ENCODE measurements at regions not wholly inside any gene's neighbourhood (a gene's known extent, or its start where the extent isn't known, plus 50 kb on each side); places are given as distances from the start of the nearest gene placed in this dataset.

DNA sequence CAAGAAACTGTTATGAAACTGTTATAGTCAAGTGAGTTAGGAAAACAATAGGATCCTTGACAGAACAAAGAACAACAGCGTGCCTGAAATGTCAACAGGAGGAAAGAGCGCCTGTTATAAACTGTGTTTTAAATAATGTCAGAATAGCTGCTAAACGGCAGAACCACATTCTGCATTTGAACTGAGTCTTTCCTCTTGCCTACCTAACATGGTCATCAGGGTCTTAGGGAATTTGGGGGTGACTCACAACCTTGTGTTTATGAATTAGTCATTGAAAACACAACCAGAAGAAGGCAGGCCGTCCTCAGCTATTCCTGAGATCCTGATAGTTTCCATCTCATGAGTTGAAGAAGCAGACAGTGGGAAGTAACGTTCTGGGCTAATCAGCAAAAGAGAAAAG lies 222.0 kb upstream of the FN1 start:
- no peaks in the 10 kb centered on the region for H3K27me3 ChIP-seq (replicated peaks in 1 of 2; ENCODE audit: control insufficient read depth in 2 of 2, extremely low read depth in 1 of 2, insufficient read depth in 2 of 2, low read length in 1 of 2)
- no peaks in the 10 kb centered on the region for H3K36me3 ChIP-seq (ENCODE audit: control insufficient read depth in 2 of 2, extremely low read depth in 1 of 2, insufficient read depth in 1 of 2, low read length in 1 of 2)
- H3K36me3 Mint-ChIP-seq, result no peaks in the 10 kb centered on the region
- CTCF ChIA-PET, result no interaction called here
- H3K4me1 ChIP-seq (ENCODE audit: control insufficient read depth in 1 of 2, extremely low read depth in 1 of 2, insufficient read depth in 2 of 2, low read length in 2 of 2), result no peaks in the 10 kb centered on the region
- H3K4me1 Mint-ChIP-seq, result no peaks in the 10 kb centered on the region
- no peak overlapping the region for H3K27ac Mint-ChIP-seq
- no peaks in the 10 kb centered on the region for H3K27me3 Mint-ChIP-seq
- no peak overlapping the region for H3K4me3 Mint-ChIP-seq
- 89% methylated on average over 3 of the region's 5 CpGs for WGBS (ENCODE audit: insufficient coverage)
- no peak overlapping the region for H3K27ac ChIP-seq (ENCODE audit: low read length)
- no peak for DNase-seq
- H3K9me3 ChIP-seq, result no peaks in the 10 kb centered on the region
- POLR2A ChIA-PET, result no interaction called here
- H3K9me3 Mint-ChIP-seq, result no peaks in the 10 kb centered on the region
- H3K4me3 ChIP-seq (ENCODE audit: control insufficient read depth in 1 of 2, extremely low read depth in 1 of 2, low read length in 1 of 2), result no peak overlapping the region
- no peak for ATAC-seq (replicated peaks in 1 of 4)

DNA sequence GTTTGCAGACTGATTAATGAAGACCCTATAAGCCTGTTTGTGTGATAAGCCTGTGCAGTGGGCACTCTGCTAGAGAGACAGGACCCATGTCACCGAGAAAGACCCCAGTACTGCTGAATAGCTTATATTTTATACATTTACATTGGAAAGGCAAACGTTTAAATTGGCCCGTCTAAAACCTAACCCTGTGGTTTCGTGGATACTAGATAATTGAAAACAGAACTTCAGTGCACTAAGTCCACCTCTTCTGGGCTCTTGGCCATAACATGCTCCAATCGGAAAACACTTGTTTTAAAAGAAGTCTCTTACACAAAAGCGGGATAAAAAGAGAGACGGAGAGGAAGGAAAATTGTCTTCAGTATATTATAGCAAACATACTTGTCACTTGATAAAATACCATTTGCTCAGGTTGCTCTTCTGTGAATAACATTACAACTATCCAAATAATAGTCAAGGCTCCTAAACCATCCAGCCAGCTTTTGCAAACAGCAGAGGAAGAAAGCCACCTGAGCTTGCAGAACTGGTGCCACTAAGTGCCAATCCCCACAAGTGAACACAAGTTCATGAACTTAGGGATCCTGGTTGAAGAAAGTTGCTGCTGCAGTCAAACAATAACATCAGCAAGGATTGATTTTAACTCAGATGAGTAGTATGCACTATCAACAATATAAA lies 218.4 kb upstream of the FN1 start:
- Mint-ChIP-seq H3K27me3 (peaks cover 0 to 11% of the 10 kb centered on the region in 2 donors), H3K4me3 (no peak overlapping the region), H3K27ac (no peak overlapping the region), H3K4me1 (no peaks in the 10 kb centered on the region), H3K9me3 (peaks cover 0 to 3% (median 0%) of the 10 kb centered on the region in 3 donors), H3K36me3 (no peaks in the 10 kb centered on the region)
- Histone ChIP-seq H3K36me3 (ENCODE audit: control insufficient read depth in 2 of 2, extremely low read depth in 1 of 2, insufficient read depth in 1 of 2, low read length in 1 of 2) (no peaks in the 10 kb centered on the region), H3K4me1 (ENCODE audit: control insufficient read depth in 1 of 2, extremely low read depth in 1 of 2, insufficient read depth in 2 of 2, low read length in 2 of 2) (no peaks in the 10 kb centered on the region), H3K4me3 (ENCODE audit: control insufficient read depth in 1 of 2, extremely low read depth in 1 of 2, low read length in 1 of 2) (no peak overlapping the region), H3K27me3 (replicated peaks in 1 of 2; ENCODE audit: control insufficient read depth in 2 of 2, extremely low read depth in 1 of 2, insufficient read depth in 2 of 2, low read length in 1 of 2) (no peaks in the 10 kb centered on the region), H3K9me3 (no peaks in the 10 kb centered on the region), H3K27ac (ENCODE audit: low read length) (no peak overlapping the region)
- WGBS (ENCODE audit: insufficient coverage), result 100% methylated on average over 1 of the region's 7 CpGs
- ATAC-seq (replicated peaks in 1 of 4) (no peak), DNase-seq (no peak)
- CTCF ChIA-PET, result no interaction called here
- POLR2A ChIA-PET, result interaction anchor here in 1 of 2 donors (0.7 kb wide), 2 partner anchors 11 to 31 kb away, joined by 5 to 6 read pairs; no protein-coding TSS in a partner anchor

- DNase-seq, result no peak
- Mint-ChIP-seq H3K9me3 (peaks cover 0 to 3% (median 0%) of the 10 kb centered on the region in 3 donors), H3K36me3 (no peaks in the 10 kb centered on the region), H3K4me1 (no peaks in the 10 kb centered on the region), H3K4me3 (no peak overlapping the region), H3K27ac (no peak overlapping the region), H3K27me3 (peaks cover 0 to 11% of the 10 kb centered on the region in 2 donors)
- Histone ChIP-seq H3K9me3 (no peaks in the 10 kb centered on the region), H3K36me3 (ENCODE audit: control insufficient read depth in 2 of 2, extremely low read depth in 1 of 2, insufficient read depth in 1 of 2, low read length in 1 of 2) (no peaks in the 10 kb centered on the region), H3K4me3 (ENCODE audit: control insufficient read depth in 1 of 2, extremely low read depth in 1 of 2, low read length in 1 of 2) (no peak overlapping the region), H3K27ac (ENCODE audit: low read length) (no peak overlapping the region), H3K27me3 (replicated peaks in 1 of 2; ENCODE audit: control insufficient read depth in 2 of 2, extremely low read depth in 1 of 2, insufficient read depth in 2 of 2, low read length in 1 of 2) (no peaks in the 10 kb centered on the region), H3K4me1 (ENCODE audit: control insufficient read depth in 1 of 2, extremely low read depth in 1 of 2, insufficient read depth in 2 of 2, low read length in 2 of 2) (no peaks in the 10 kb centered on the region)
- no peak for ATAC-seq (replicated peaks in 1 of 4)
- CTCF ChIA-PET, result no interaction called here
- WGBS (ENCODE audit: insufficient coverage), result 77% methylated on average over 3 of the region's 4 CpGs
- POLR2A ChIA-PET, result no interaction called here
These were observed 217.6 kb upstream of the FN1 start for GRCh38 chr2:215653344-215654030.

GRCh38 chr2:215652388-215652787 lies 216.5 kb upstream of the FN1 start:
- CTCF ChIA-PET, result interaction anchor here in 1 of 2 donors (0.5 kb wide), 1 partner anchor 520 kb away, joined by 10 read pairs; no protein-coding TSS in a partner anchor
- Histone ChIP-seq H3K27ac (ENCODE audit: low read length) (no peak overlapping the region), H3K4me1 (ENCODE audit: control insufficient read depth in 1 of 2, extremely low read depth in 1 of 2, insufficient read depth in 2 of 2, low read length in 2 of 2) (no peaks in the 10 kb centered on the region), H3K27me3 (replicated peaks in 1 of 2; ENCODE audit: control insufficient read depth in 2 of 2, extremely low read depth in 1 of 2, insufficient read depth in 2 of 2, low read length in 1 of 2) (no peaks in the 10 kb centered on the region), H3K36me3 (ENCODE audit: control insufficient read depth in 2 of 2, extremely low read depth in 1 of 2, insufficient read depth in 1 of 2, low read length in 1 of 2) (no peaks in the 10 kb centered on the region), H3K4me3 (ENCODE audit: control insufficient read depth in 1 of 2, extremely low read depth in 1 of 2, low read length in 1 of 2) (no peak overlapping the region), H3K9me3 (no peaks in the 10 kb centered on the region)
- no peak for ATAC-seq (replicated peaks in 1 of 4)
- Mint-ChIP-seq H3K4me3 (no peak overlapping the region), H3K27ac (no peak overlapping the region), H3K36me3 (no peaks in the 10 kb centered on the region), H3K27me3 (peaks cover 0 to 11% of the 10 kb centered on the region in 2 donors), H3K4me1 (no peaks in the 10 kb centered on the region), H3K9me3 (peaks cover 0 to 3% (median 0%) of the 10 kb centered on the region in 3 donors)
- WGBS (ENCODE audit: insufficient coverage), result no CpG with 5 or more reads among the region's 2 CpGs
- POLR2A ChIA-PET, result no interaction called here
- no peak for DNase-seq

DNA sequence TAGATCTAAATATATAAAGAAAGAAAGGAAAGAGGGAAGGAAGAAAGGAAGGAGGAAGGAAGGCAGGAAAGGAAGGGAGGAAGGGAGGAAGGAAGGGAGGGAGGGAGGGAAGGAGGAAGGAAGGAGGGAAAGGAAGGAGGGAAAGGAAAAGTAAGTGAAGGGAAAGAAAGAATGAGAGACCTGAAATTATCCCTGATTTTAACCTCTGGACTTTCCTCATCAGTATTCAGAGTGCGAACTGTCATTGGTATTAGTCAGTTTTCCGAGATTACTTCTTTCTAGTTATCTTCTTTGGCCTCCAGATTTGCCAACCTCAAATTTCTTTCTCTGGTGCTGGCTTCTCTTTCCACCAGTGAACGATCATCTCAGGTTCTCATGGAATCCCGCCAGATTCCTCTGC lies 215.5 kb upstream of the FN1 start:
- Mint-ChIP-seq H3K27me3 (peaks cover 0 to 11% of the 10 kb centered on the region in 2 donors), H3K27ac (no peak overlapping the region), H3K4me1 (no peaks in the 10 kb centered on the region), H3K4me3 (no peak overlapping the region), H3K9me3 (peaks cover 0 to 3% (median 0%) of the 10 kb centered on the region in 3 donors), H3K36me3 (no peaks in the 10 kb centered on the region)
- Histone ChIP-seq H3K9me3 (no peaks in the 10 kb centered on the region), H3K36me3 (ENCODE audit: control insufficient read depth in 2 of 2, extremely low read depth in 1 of 2, insufficient read depth in 1 of 2, low read length in 1 of 2) (no peaks in the 10 kb centered on the region), H3K27ac (ENCODE audit: low read length) (no peak overlapping the region), H3K27me3 (replicated peaks in 1 of 2; ENCODE audit: control insufficient read depth in 2 of 2, extremely low read depth in 1 of 2, insufficient read depth in 2 of 2, low read length in 1 of 2) (no peaks in the 10 kb centered on the region), H3K4me3 (ENCODE audit: control insufficient read depth in 1 of 2, extremely low read depth in 1 of 2, low read length in 1 of 2) (no peak overlapping the region), H3K4me1 (ENCODE audit: control insufficient read depth in 1 of 2, extremely low read depth in 1 of 2, insufficient read depth in 2 of 2, low read length in 2 of 2) (no peaks in the 10 kb centered on the region)
- DNase-seq (no peak), ATAC-seq (replicated peaks in 1 of 4) (no peak)
- CTCF ChIA-PET, result no interaction called here
- POLR2A ChIA-PET, result no interaction called here
- 85% methylated on average over 4 of the region's 4 CpGs for WGBS (ENCODE audit: insufficient coverage)

DNA sequence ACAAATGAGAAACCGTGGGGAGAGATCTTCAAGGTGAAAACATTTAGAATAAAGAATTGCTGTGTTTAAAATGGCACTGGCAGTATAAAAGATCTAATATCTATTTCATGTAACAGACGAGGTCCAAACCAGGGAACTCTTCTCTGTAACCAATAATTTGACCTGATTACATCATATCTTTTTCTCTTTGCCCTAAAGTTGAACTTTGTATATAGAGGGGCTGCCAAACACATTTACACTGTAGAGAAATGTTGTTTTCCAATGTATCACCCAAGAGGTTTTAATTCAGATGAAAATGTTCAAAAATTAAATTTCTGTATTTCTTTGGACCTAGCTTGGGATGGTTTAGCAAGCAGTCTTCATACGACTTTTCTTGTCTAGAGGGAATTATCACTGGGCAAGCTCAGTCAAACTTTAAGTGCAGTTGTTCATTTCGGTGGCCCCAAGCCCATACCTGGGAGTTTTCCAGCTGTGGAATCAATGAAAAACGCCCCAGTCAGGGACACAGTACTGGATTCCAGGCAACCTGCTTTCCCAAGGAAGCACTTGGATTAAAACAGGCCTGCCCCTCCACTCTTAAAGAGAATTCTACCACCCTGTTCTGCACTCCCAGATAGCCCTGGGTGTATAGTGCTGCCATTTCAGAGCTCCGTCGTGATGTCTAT lies 208.5 kb upstream of the FN1 start:
- Mint-ChIP-seq H3K36me3 (no peaks in the 10 kb centered on the region), H3K9me3 (peaks cover under 1% of the 10 kb centered on the region in 3 donors), H3K4me1 (no peaks in the 10 kb centered on the region), H3K27ac (no peak overlapping the region), H3K27me3 (no peaks in the 10 kb centered on the region), H3K4me3 (no peak overlapping the region)
- no peaks in the 10 kb centered on the region for H3K9me3 ChIP-seq
- ATAC-seq (replicated peaks in 1 of 4) (no peak), DNase-seq (no peak)
- no peaks in the 10 kb centered on the region for H3K4me1 ChIP-seq (ENCODE audit: control insufficient read depth in 1 of 2, extremely low read depth in 1 of 2, insufficient read depth in 2 of 2, low read length in 2 of 2)
- CTCF ChIA-PET, result no interaction called here
- POLR2A ChIA-PET, result no interaction called here
- WGBS (ENCODE audit: insufficient coverage), result 61% methylated on average over 4 of the region's 7 CpGs
- H3K36me3 ChIP-seq (ENCODE audit: control insufficient read depth in 2 of 2, extremely low read depth in 1 of 2, insufficient read depth in 1 of 2, low read length in 1 of 2), result no peaks in the 10 kb centered on the region
- no peaks in the 10 kb centered on the region for H3K27me3 ChIP-seq (replicated peaks in 1 of 2; ENCODE audit: control insufficient read depth in 2 of 2, extremely low read depth in 1 of 2, insufficient read depth in 2 of 2, low read length in 1 of 2)
- H3K4me3 ChIP-seq (ENCODE audit: control insufficient read depth in 1 of 2, extremely low read depth in 1 of 2, low read length in 1 of 2), result no peak overlapping the region
- H3K27ac ChIP-seq (ENCODE audit: low read length), result no peak overlapping the region

All from T-cell (primary cell).